ENCODE measurements at regions not wholly inside any gene's neighbourhood (a gene's known extent, or its start where the extent isn't known, plus 50 kb on each side); places are given as distances from the start of the nearest gene placed in this dataset.

DNA sequence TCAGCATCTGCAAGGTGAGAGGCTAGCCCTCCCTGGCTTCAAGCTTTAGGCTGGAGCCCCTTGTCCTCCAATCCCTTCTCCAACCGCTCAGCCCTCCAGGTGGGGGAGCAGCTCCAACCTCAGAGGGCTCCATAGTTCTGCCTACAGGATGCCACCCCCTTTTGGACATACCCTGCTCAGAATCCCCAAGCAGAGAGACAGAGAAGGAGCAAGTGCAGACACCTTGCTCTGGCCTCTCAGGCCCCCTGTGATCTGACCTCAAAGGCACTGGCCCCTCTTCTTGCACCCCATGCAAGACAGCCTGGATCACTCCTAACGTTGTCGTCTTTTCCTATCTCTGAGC, 101.6 kb downstream of the C5orf15 start:
- no peak for TF ChIP-seq POLR2A (IDR thresholded peaks at IDR 0.05)
- no peak for TF ChIP-seq CTCF (IDR thresholded peaks at IDR 0.05)

Measured in right lobe of liver (tissue), 4 donors.